ENCODE measurements at regions not wholly inside any gene's neighbourhood (a gene's known extent, or its start where the extent isn't known, plus 50 kb on each side); places are given as distances from the start of the nearest gene placed in this dataset.

- no peak for DNase-seq (ENCODE audit: low read depth, low spot score)
- Histone ChIP-seq H3K9me3 (ENCODE audit: control insufficient read depth, insufficient read depth, low read length) (no peaks in the 10 kb centered on the region), H3K4me3 (ENCODE audit: low read depth, low read length) (no peak overlapping the region), H3K27ac (ENCODE audit: low read depth, low read length) (no peak overlapping the region), H3K27me3 (ENCODE audit: control insufficient read depth, insufficient read depth, low read length) (no peaks in the 10 kb centered on the region)
- POLR2A ChIA-PET = no interaction called here
- CTCF ChIA-PET = no interaction called here
- no peak for TF ChIP-seq CTCF (IDR thresholded peaks at IDR 0.05; ENCODE audit: low read depth, low read length)
Measured at GRCh38 chr20:17155401-17155800, 71.4 kb upstream of the PCSK2 start.

GRCh38 chr20:17158701-17159100 is 68.1 kb upstream of the PCSK2 start:
- POLR2A ChIA-PET = no interaction called here
- DNase-seq (ENCODE audit: low read depth, low spot score) = no peak

GRCh38 chr20:17161673-17162481 is 65.0 kb upstream of the PCSK2 start:
- ChIA-PET POLR2A (no interaction called here), CTCF (no interaction called here)
- no peak for DNase-seq (ENCODE audit: low read depth, low spot score)
- no peak overlapping the region for H3K27ac ChIP-seq (ENCODE audit: low read depth, low read length)
- no peak overlapping the region for H3K4me3 ChIP-seq (ENCODE audit: low read depth, low read length)
- H3K27me3 ChIP-seq (ENCODE audit: control insufficient read depth, insufficient read depth, low read length) = no peaks in the 10 kb centered on the region
- no peak for TF ChIP-seq CTCF (IDR thresholded peaks at IDR 0.05; ENCODE audit: low read depth, low read length)
- no peaks in the 10 kb centered on the region for H3K9me3 ChIP-seq (ENCODE audit: control insufficient read depth, insufficient read depth, low read length)

More at GRCh38 chr20:17158701-17159100, 68.1 kb upstream of the PCSK2 start:
- TF ChIP-seq CTCF (IDR thresholded peaks at IDR 0.05; ENCODE audit: low read depth, low read length) = no peak
- H3K27me3 ChIP-seq (ENCODE audit: control insufficient read depth, insufficient read depth, low read length) = no peaks in the 10 kb centered on the region
- CTCF ChIA-PET = no interaction called here
- H3K9me3 ChIP-seq (ENCODE audit: control insufficient read depth, insufficient read depth, low read length) = no peaks in the 10 kb centered on the region
- H3K27ac ChIP-seq (ENCODE audit: low read depth, low read length) = no peak overlapping the region
- H3K4me3 ChIP-seq (ENCODE audit: low read depth, low read length) = no peak overlapping the region

- CTCF ChIA-PET = no interaction called here
- no peak overlapping the region for H3K27ac ChIP-seq (ENCODE audit: low read depth, low read length)
- TF ChIP-seq CTCF (IDR thresholded peaks at IDR 0.05; ENCODE audit: low read depth, low read length) = no peak
- H3K9me3 ChIP-seq (ENCODE audit: control insufficient read depth, insufficient read depth, low read length) = no peaks in the 10 kb centered on the region
- POLR2A ChIA-PET = no interaction called here
- no peak overlapping the region for H3K4me3 ChIP-seq (ENCODE audit: low read depth, low read length)
- H3K27me3 ChIP-seq (ENCODE audit: control insufficient read depth, insufficient read depth, low read length) = no peaks in the 10 kb centered on the region
- no peak for DNase-seq (ENCODE audit: low read depth, low spot score)
Measured at GRCh38 chr20:17168026-17168612, 58.7 kb upstream of the PCSK2 start.

- no peak for TF ChIP-seq CTCF (IDR thresholded peaks at IDR 0.05; ENCODE audit: low read depth, low read length)
- no peaks in the 10 kb centered on the region for H3K27me3 ChIP-seq (ENCODE audit: control insufficient read depth, insufficient read depth, low read length)
- no peak overlapping the region for H3K4me3 ChIP-seq (ENCODE audit: low read depth, low read length)
- CTCF ChIA-PET = no interaction called here
- no peaks in the 10 kb centered on the region for H3K9me3 ChIP-seq (ENCODE audit: control insufficient read depth, insufficient read depth, low read length)
- no peak for DNase-seq (ENCODE audit: low read depth, low spot score)
- H3K27ac ChIP-seq (ENCODE audit: low read depth, low read length) = no peak overlapping the region
- POLR2A ChIA-PET = no interaction called here
Measured at GRCh38 chr20:17169585-17170136, 57.2 kb upstream of the PCSK2 start.
